Stimulated activated CD8-positive, alpha-beta memory T cell treated with anti-CD3 and anti-CD28 coated beads, Interleukin-15, amount 100 ng/mL, for 1 hour (primary cell): ENCODE measurements at regions not wholly inside any gene's neighbourhood (a gene's known extent, or its start where the extent isn't known, plus 50 kb on each side); places are given as distances from the start of the nearest gene placed in this dataset.

ENCODE experiments used
- DNase-seq: peaks from one replicate; pipeline ENCODE4 v3.0.0-alpha.2; 2020; ENCODE audit warnings: low read depth

DNA sequence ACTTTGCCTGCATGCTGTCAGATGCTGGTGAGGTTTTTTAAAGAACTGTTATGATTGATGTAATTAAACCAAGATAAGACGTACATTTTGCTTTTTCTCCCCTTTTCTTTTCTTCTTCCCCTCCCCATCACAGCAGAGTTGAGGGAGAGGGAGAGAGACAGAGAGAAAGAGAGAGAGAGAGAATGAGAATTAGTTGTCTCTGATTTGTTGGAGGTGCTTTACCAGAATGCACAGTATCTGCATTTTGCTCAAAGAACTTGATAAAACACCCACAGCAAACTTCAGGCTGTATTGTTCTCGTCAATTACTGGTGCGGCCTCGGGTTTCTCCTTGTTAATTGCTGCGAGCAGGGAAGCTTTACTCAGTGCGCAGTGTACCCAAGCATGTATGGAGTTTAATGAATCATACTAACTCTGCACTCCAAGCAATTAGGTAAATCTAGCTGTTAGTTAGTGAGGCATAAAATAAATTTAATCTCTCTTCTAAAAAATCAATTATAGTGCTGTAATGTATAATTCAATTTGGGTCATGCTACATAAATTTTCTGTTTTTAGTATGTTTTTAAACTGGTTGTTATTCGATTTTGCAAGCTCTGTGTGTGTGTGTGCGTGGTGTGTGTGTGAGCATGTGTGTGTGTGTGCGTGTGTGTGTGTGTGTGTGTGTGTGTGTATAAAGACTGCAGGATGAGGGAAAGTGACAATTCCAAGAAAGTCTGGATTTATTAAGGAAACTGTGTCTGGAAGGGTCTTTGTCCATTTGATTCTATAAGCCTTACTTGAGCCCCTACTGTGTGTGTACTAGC, 273.4 kb downstream of the TLE3 start:
- no peak for DNase-seq

DNA sequence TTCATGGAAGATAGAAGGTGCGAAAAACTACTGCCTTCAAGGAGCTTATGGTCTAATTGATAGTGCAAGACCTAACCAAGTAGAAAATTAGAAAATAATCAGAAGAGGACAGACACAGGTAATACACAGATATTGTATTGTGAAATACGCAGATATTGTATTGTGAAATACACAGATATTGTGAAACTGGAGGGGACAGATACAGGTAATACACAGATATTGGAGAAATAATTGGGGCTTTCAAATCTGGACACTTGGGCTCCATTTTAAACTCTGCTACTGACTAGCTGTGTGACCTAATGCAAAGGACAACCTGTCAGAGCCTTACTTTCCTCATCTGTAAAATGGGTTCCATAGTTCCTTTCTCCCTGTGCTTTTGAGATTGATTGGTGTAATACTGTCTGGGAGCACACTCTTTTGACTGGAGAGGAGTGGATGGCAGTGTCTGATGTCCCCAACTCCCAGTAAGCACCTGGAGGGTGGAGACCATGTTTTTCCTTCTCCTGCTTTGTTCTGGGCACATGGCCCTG, 272.8 kb downstream of the TLE3 start:
- no peak for DNase-seq

GRCh38 chr15:69825941-69826818, 271.5 kb downstream of the TLE3 start:
- DNase-seq: no peak

DNA sequence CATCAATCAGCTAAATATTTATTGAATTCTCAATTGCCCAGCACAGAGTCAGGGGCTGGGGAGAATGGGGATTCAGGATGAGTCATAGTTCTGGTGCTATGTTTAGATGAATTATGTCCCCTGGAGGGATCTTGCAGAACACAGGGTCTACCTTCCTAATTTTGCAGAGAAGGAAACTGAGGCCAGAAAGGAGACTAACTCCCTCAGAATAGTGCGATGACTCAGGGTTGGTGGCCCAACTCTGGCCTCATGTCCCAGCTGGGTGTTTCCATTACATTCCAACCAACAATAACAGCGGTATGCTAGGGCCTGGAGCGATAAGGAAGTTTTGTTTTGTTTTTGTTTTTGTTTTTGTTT, 270.9 kb downstream of the TLE3 start:
- no peak for DNase-seq

DNA sequence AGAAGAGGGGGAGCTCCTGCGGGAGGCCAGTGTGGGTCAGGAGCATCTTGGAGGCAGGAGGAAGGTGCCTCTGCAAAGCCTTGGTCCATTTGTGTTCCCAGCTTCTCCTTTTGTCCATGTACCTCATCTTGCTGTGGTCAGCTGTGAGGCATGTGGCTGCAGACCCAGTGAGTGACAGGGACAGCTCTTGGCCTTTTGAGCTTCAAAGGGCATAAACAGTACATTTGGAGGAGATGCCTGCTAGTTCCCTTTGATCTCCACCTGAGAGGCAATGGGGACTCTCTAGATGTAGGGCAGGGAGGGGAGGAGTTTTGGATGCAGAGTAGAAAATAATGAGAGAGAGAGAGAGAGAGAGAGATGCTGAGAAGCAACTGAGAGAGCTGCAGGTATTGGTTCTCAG, 270.0 kb downstream of the TLE3 start:
- DNase-seq: no peak

- no peak for DNase-seq
Observed at GRCh38 chr15:69828181-69828828, 269.4 kb downstream of the TLE3 start.

DNA sequence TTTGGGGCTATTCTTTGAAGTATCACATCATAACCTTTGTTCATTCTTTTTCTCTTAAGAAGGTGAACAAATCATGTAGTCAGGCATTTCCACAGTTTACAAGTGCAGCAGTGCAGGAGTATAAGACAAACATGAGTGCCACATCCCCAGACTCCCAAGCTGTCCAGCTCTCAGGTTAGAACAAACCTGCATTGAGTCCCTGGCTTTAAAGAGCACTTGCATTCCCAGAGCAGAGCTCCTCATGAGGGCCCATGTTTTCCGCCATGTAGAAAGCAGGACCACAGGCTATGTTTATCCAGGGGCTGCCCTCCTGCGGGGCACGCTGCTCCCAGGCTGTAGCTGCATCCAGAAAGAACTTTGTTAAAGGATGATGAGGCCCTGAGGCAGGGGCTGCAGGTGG, 267.7 kb downstream of the TLE3 start:
- DNase-seq: no peak

DNA sequence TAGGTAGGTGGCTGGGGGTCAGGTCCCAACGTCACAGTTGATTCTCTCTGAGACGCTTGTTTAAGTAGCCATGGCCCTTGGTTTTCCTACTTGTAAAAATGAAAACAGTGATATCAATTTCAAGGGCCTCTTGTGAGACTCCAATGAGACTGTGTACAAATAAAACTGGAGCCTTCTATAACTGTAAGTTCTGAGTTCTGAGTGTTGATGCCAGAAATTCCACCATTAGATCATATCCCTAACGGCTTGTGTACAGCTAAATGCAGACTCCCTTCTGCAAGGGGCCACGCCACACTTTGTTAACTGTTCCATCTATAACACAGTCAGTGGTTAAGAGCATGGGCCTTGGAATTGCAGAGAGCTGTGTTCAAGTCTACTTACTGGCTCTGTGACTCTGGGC, 267.3 kb downstream of the TLE3 start:
- DNase-seq: no peak

DNA sequence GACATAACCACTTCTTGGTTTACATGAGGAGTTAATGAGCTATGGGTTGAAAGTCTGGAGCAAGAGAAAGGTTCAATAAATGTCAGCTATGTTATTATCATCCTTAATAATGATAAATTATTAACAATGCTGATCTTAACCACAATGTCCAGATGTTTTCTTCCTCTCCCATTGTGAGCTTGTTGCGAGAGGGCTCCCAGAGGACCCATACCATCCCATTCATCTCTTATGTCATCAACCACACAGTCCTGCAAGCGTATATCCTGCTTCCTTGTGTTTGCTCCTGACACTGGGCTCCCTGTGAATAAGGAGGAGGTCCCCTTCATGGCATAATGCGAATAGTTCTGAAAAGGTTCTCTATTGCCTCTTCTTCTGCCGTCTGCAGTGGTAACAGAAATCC, 266.8 kb downstream of the TLE3 start:
- DNase-seq: no peak

- DNase-seq: no peak
Observed at GRCh38 chr15:69834267-69834666, 263.4 kb downstream of the TLE3 start.

- no peak for DNase-seq
Observed at GRCh38 chr15:69834761-69835160, 263.0 kb downstream of the TLE3 start.

DNA sequence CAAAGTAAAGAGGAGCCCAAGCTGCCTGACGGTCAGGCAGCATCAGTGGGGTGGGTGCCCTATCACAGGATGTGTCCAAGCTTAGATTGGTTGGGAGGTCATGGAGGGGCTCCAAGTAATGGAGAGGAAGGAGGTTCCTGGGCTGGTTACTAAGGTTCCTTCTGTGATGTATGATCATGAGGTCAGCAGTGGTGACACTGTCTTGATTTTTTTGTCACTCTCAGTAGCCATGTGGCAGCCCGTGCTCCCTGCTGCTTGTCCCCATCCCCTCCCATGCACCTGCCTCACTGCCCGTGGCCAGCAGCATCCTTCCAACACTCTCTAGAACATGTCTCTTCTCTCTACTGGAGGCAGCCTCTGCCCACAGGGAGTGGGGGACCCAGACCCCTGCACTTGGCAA, 261.7 kb downstream of the TLE3 start:
- no peak for DNase-seq

GRCh38 chr15:69836526-69837230, 261.0 kb downstream of the TLE3 start:
- no peak for DNase-seq

- no peak for DNase-seq
Observed at GRCh38 chr15:69838338-69838737, 259.4 kb downstream of the TLE3 start.

DNA sequence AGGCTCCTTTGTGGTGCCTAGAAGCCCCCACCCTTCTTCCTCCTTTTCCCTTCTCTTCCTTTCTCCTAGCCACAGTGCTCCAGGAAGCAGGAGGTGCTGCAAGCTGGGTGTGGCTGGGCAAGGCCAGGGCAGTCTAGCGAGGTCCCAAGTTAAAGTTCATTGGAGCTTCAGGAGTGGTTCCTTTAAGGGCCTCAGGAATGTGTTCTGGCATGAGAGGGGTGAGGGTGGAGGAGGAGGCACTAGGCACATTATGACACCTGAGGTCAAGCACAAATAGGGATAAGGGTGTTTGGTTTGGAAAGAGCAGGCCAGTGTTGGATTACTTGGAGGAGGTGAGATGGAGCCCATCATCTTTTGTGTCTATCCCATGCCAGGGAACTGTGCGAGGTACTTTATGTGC, 258.7 kb downstream of the TLE3 start:
- DNase-seq: no peak

DNA sequence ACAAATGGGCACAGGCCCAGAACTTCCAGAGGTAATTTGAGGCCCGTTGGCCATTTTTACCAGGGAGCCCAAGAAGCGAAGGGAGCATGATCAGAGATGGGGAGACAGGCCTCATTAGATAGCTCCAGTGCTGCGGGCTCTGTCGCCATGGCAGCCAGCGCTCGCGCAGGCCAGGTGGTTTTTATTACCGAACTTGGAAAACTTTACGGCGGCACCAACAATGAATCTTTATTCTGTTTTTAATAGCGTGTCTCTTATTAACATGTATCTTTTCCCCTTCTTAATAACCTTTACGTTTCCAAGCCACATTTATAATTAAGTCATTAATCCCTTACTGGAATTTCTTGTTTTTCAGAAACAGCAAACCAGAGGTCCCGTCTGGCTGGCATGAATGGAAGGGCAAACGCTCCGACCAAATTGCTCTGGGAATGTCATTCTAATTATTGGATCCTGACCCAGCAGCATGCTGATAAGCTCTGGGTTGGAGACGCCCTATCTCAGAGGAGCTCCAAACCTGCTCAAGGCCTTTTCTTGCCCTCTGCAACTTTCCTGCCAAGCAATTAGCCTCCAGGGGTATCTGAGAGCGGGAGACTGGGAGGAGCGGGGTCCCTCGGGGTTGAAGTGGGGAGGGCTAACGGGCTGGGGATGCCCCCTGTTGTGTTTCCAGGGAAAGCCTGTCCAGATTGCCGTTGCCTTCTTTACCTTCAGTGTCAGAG, 256.4 kb downstream of the TLE3 start:
- DNase-seq: no peak

- DNase-seq: no peak
Observed at GRCh38 chr15:69842851-69843250, 254.9 kb downstream of the TLE3 start.

DNA sequence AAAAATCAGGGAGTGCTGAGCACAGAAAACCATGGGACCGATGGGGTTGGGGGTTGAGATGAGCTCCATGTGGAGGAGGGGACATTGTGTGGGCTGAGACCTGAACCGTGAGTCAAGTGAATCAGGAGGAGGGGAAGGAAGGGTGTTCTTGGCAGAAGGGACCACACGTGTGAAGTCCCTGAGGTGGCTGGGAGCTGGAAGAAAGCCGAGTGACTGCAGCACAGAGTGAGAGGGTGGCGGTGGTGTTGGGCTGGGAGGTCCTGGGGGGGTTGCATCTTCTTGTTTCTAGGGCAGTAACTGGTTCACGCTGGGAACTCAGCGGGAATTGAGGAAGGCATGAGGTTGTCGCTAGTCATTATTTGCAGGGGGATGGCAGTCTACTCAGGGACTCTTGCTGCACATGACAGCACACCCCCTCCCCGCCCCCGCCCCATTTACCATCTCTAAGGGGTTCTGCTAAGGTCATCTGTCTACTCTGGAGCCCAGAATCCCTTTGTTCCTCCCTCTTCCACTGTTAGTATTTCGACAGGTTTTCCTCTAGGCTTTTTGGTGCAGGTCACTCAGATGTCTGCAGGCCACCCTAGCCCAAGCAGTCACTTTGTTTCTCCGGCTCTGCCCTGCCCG, 254.3 kb downstream of the TLE3 start:
- no peak for DNase-seq

- no peak for DNase-seq
Observed at GRCh38 chr15:69843900-69844304, 253.8 kb downstream of the TLE3 start.

DNA sequence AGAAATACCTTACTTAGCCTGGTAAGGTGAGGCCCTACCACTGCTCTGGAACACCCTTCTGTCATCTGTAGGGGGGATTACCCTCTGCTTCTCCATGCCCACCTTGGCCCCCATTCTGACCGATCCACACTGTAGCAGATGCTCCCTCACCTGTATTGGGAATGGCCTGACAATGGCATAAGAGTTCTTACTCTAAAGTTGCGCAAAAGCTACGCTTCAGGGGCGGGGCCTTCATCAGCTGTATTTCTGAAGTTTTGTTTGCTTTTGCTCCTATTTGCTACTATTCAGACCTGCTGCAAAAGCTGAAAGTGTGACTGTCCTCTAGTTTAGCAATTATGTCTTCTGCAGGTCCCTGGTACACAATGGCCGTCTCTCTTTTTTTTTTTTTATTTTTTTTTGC, 252.6 kb downstream of the TLE3 start:
- no peak for DNase-seq

DNA sequence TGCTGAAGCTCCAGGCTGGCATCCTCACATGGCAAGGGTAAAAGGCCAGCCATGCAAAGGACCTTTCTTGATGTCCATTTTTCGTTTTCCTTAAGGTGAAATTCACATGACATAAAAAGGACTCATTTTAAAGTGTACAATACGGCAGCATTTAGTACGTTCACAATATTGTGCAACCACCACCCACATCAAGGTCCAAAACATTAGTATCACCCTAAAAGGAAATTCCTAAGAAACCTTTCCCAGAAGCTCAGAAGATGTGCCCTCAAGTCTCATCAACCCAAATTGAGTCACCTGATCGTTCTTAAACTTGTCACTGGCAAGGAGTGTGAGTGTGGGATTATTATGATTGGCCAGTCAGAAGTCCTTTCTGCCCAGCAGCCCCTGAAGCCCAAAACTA, 250.1 kb downstream of the TLE3 start:
- no peak for DNase-seq
